Esophagus squamous epithelium (tissue), 4 donors: ENCODE measurements at regions not wholly inside any gene's neighbourhood (a gene's known extent, or its start where the extent isn't known, plus 50 kb on each side); places are given as distances from the start of the nearest gene placed in this dataset.

Experiments used
- POLR2A ChIP-seq, 4 donors: fragments of 450-650 bp; IDR thresholded peaks; one replicate each; pipeline ENCODE4 v1.6.1; 2017; ENCODE audit warnings: antibody characterized with exemption in 4 of 4, mild to moderate bottlenecking in 4 of 4, moderate library complexity in 3 of 4
- TF ChIP-seq, protein P1 (sequence below), 6 experiments: fragments of 450-650 bp in 4 of 6; fragments of 200-600 bp in 2 of 6; sonication (generic) in 2 of 6; IDR thresholded peaks; one replicate each; pipeline ENCODE4 v1.5.1; 2016 to 2019; ENCODE audit warnings: antibody characterized with exemption in 6 of 6, mild to moderate bottlenecking in 4 of 6, moderate library complexity in 4 of 6

DNA sequence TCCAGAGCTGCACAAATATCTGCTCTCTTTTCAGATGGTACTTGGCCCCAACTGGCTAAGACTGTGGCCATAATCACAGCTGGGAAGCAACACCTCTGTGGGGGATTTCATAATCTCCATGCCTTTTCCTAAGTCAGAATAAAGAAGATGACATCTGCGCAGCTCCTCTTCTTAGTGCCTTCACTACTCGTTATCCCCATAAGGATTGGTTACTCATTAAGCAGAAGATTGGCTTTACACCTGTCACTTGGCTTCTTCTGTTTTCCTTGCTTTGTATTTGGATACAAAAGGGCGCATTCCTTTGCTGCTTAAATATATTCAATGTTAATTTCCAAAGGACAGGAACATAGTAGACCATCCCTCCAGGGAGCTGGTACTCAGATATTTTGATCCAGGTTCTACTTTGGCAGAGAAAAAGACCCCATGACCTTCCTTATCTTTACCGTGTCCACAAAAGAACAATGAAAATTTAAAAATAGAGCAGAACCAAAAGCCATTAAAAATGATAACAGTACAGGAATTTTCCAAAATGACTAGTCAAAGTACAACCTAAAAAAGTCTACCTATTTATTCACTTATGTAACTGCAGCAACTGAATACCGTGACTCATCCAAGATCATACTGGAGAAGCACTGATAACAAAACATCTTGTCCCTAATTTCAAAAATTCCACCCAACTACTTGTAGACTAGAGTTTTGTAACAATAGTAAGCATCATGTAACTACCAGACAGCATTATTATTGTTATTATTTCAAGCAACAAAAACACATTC is 352.3 kb upstream of the TMPO start:
- no peak for TF ChIP-seq POLR2A (IDR thresholded peaks at IDR 0.05)
- TF ChIP-seq, protein P1, sequence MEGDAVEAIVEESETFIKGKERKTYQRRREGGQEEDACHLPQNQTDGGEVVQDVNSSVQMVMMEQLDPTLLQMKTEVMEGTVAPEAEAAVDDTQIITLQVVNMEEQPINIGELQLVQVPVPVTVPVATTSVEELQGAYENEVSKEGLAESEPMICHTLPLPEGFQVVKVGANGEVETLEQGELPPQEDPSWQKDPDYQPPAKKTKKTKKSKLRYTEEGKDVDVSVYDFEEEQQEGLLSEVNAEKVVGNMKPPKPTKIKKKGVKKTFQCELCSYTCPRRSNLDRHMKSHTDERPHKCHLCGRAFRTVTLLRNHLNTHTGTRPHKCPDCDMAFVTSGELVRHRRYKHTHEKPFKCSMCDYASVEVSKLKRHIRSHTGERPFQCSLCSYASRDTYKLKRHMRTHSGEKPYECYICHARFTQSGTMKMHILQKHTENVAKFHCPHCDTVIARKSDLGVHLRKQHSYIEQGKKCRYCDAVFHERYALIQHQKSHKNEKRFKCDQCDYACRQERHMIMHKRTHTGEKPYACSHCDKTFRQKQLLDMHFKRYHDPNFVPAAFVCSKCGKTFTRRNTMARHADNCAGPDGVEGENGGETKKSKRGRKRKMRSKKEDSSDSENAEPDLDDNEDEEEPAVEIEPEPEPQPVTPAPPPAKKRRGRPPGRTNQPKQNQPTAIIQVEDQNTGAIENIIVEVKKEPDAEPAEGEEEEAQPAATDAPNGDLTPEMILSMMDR (IDR thresholded peaks at IDR 0.05), result no peak
